NCI-H226 (cell line): ENCODE measurements at regions not wholly inside any gene's neighbourhood (a gene's known extent, or its start where the extent isn't known, plus 50 kb on each side); places are given as distances from the start of the nearest gene placed in this dataset.
"Not testable (repeated sequence)": the region's sequence is repeated elsewhere in the genome, so short reads cannot be mapped to it uniquely, and the experiment has no call there.

Source experiments
- DNase-seq: peaks from one replicate; pipeline ENCODE4 v3.0.0-alpha.2; 2015

GRCh38 chr2:22020091-22020742 is 896.4 kb downstream of the TDRD15 start:
- no peak for DNase-seq

- no peak for DNase-seq
Measured at GRCh38 chr2:22027345-22028005, 903.7 kb downstream of the TDRD15 start.

GRCh38 chr2:22035361-22035830 is 911.6 kb downstream of the TDRD15 start:
- DNase-seq = no peak

- DNase-seq = no peak
Measured at GRCh38 chr2:22037274-22037673, 913.5 kb downstream of the TDRD15 start.

- DNase-seq = no peak
Measured at GRCh38 chr2:22043784-22044183, 920.0 kb downstream of the TDRD15 start.

GRCh38 chr2:22055784-22056620 is 932.2 kb downstream of the TDRD15 start:
- DNase-seq = no peak

- DNase-seq = no peak
Measured at GRCh38 chr2:22056621-22057132, 932.9 kb downstream of the TDRD15 start.

- DNase-seq = no peak
Measured at GRCh38 chr2:22062679-22063078, 938.9 kb downstream of the TDRD15 start.

GRCh38 chr2:22076454-22076853 is 952.7 kb downstream of the TDRD15 start:
- DNase-seq = no peak

GRCh38 chr2:22078701-22079100 is 954.9 kb downstream of the TDRD15 start:
- no peak for DNase-seq

- DNase-seq = no peak
Measured at GRCh38 chr2:22079583-22079982, 955.8 kb downstream of the TDRD15 start.

GRCh38 chr2:22086726-22087125 is 963.0 kb downstream of the TDRD15 start:
- no peak for DNase-seq

- DNase-seq = not testable (repeated sequence)
Measured at GRCh38 chr2:22103617-22104016, 979.8 kb downstream of the TDRD15 start.

GRCh38 chr2:22110244-22110651 is 986.5 kb downstream of the TDRD15 start:
- no peak for DNase-seq

GRCh38 chr2:22124003-22124402 is 1000.2 kb downstream of the TDRD15 start:
- DNase-seq = no peak

- DNase-seq = no peak
Measured at GRCh38 chr2:22126106-22126505, 1002.3 kb downstream of the TDRD15 start.

GRCh38 chr2:22126978-22127377 is 1003.2 kb downstream of the TDRD15 start:
- DNase-seq = no peak

GRCh38 chr2:22134421-22134820 is 1010.7 kb downstream of the TDRD15 start:
- DNase-seq = no peak

GRCh38 chr2:22136446-22136845 is 1012.7 kb downstream of the TDRD15 start:
- DNase-seq = no peak

GRCh38 chr2:22143840-22144239 is 1020.1 kb downstream of the TDRD15 start:
- no peak for DNase-seq

GRCh38 chr2:22153931-22154613 is 1030.3 kb downstream of the TDRD15 start:
- DNase-seq = no peak

- DNase-seq = not testable (repeated sequence)
Measured at GRCh38 chr2:22156661-22157060, 1032.9 kb downstream of the TDRD15 start.

GRCh38 chr2:22167256-22167655 is 1043.5 kb downstream of the TDRD15 start:
- DNase-seq = no peak
